Sigmoid colon (tissue), 6 donors: ENCODE measurements at regions not wholly inside any gene's neighbourhood (a gene's known extent, or its start where the extent isn't known, plus 50 kb on each side); places are given as distances from the start of the nearest gene placed in this dataset.

ENCODE experiments used
- DNase-seq: peaks from one replicate; pipeline ENCODE4 v3.0.0-alpha.2; 2019
- H3K27ac ChIP-seq, 4 donors: fragments of 200-600 bp; sonication (generic); one replicate each; pipeline ENCODE4 v1.5.1; 2016 to 2019; ENCODE audit warnings: mild to moderate bottlenecking in 1 of 4
- H3K27me3 ChIP-seq, 3 donors: fragments of 200-600 bp; sonication (generic); one replicate each; pipeline ENCODE4 v1.5.1; 2019; ENCODE audit warnings: mild to moderate bottlenecking in 1 of 3
- H3K36me3 ChIP-seq, 4 donors: fragments of 200-600 bp; sonication (generic); one replicate each; pipeline ENCODE4 v1.5.1; 2016 to 2019
- H3K4me1 ChIP-seq, 4 donors: fragments of 200-600 bp; sonication (generic); one replicate each; pipeline ENCODE4 v1.5.1; 2017 to 2019
- H3K4me3 ChIP-seq, 4 donors: fragments of 200-600 bp; sonication (generic); one replicate each; pipeline ENCODE4 v1.5.1; 2017 to 2019; ENCODE audit warnings: mild to moderate bottlenecking in 2 of 4, moderate library complexity in 1 of 4
- H3K9me3 ChIP-seq, 4 donors: fragments of 200-600 bp in 3 of 4; sonication (generic) in 3 of 4; one replicate each; pipeline versions ENCODE4 v1.5.1 to v1.6.1; 2013 to 2019
- CTCF ChIP-seq, 4 experiments: fragments of 450-650 bp in 3 of 4; fragments of 200-600 bp in 1 of 4; IDR thresholded peaks; one replicate each; pipeline ENCODE4 v1.5.1; 2016 to 2019; ENCODE audit warnings: antibody characterized with exemption in 4 of 4, mild to moderate bottlenecking in 3 of 4, moderate library complexity in 2 of 4
- EP300 ChIP-seq, 4 donors: sonication (generic); formaldehyde crosslinking; IDR thresholded peaks; one replicate each; pipeline ENCODE4 v1.6.1; 2017; ENCODE audit warnings: antibody characterized with exemption in 4 of 4
- POLR2A ChIP-seq, 2 donors: fragments of 450-650 bp; IDR thresholded peaks; one replicate each; pipeline ENCODE4 v1.6.1; 2016; ENCODE audit warnings: antibody characterized with exemption in 2 of 2, mild to moderate bottlenecking in 2 of 2, moderate library complexity in 2 of 2
- POLR2AphosphoS5 ChIP-seq, 4 donors: sonication (generic); formaldehyde crosslinking; IDR thresholded peaks; one replicate each; pipeline ENCODE4 v1.6.1; 2017; ENCODE audit warnings: antibody characterized with exemption in 4 of 4
- WGBS, 2 donors: extraction: QIAGEN DNeasy Blood & Tissue Kit; methylation state at CpG; one replicate each; pipeline ENCODE4 v1.1.7; 2013; 5-methylcytosine and 5-hydroxymethylcytosine counted together
- intact Hi-C: fragments of 100-400 bp; cut with DNase I; formaldehyde crosslinking; loops from one replicate; pipeline ENCODE4 v1.15.1; 2023
- small RNA-seq, 3 donors: library from RNA; depleted of rRNA; stranded (forward); fragments of <200 nt; gene quantifications; one replicate each; pipeline ENCODE3, GENCODE V24; 2016
- donor health status: healthy with polysubstance abuse.
- donor health status: healthy.

GRCh38 chr10:34869135-34869836 lies 54.2 kb upstream of the PARD3 start:
- H3K27me3 ChIP-seq, result no peaks in the 10 kb centered on the region
- intact Hi-C loops, result no loop called here
- TF ChIP-seq POLR2A (IDR thresholded peaks at IDR 0.05), result no peak
- no peak for TF ChIP-seq POLR2AphosphoS5 (IDR thresholded peaks at IDR 0.05)
- TF ChIP-seq EP300 (IDR thresholded peaks at IDR 0.05), result no peak
- no peak overlapping the region for H3K27ac ChIP-seq
- WGBS, 2 donors, result 63 to 66% methylated on average over 11 of the region's 11 CpGs
- no peaks in the 10 kb centered on the region for H3K9me3 ChIP-seq
- H3K4me3 ChIP-seq, result no peak overlapping the region
- DNase-seq, result no peak
- H3K36me3 ChIP-seq, result no peaks in the 10 kb centered on the region
- H3K4me1 ChIP-seq, result peaks cover 0 to 15% (median 12%) of the 10 kb centered on the region in 4 donors

GRCh38 chr10:34868589-34868988 lies 53.5 kb upstream of the PARD3 start:
- Histone ChIP-seq H3K27me3 (no peaks in the 10 kb centered on the region), H3K27ac (no peak overlapping the region), H3K36me3 (no peaks in the 10 kb centered on the region), H3K4me1 (peaks cover 0 to 19% (median 16%) of the 10 kb centered on the region in 4 donors), H3K9me3 (no peaks in the 10 kb centered on the region), H3K4me3 (no peak overlapping the region)
- intact Hi-C loops, result no loop called here
- 93 to 97% methylated on average over 6 of the region's 6 CpGs for WGBS, 2 donors
- TF ChIP-seq CTCF (IDR thresholded peaks at IDR 0.05) (no peak), POLR2A (IDR thresholded peaks at IDR 0.05) (no peak), POLR2AphosphoS5 (IDR thresholded peaks at IDR 0.05) (no peak), EP300 (IDR thresholded peaks at IDR 0.05) (no peak)
- no peak for DNase-seq

- H3K27ac ChIP-seq, result no peak overlapping the region
These were observed 51.8 kb upstream of the PARD3 start for GRCh38 chr10:34866848-34867247.

More at GRCh38 chr10:34866848-34867247, 51.8 kb upstream of the PARD3 start:
- WGBS, 2 donors, result 35 to 63% methylated on average over 3 of the region's 3 CpGs
- Histone ChIP-seq H3K4me1 (peaks cover 0 to 19% (median 18%) of the 10 kb centered on the region in 4 donors), H3K4me3 (no peak overlapping the region), H3K9me3 (no peaks in the 10 kb centered on the region), H3K27me3 (no peaks in the 10 kb centered on the region), H3K36me3 (no peaks in the 10 kb centered on the region)
- intact Hi-C loops, result no loop called here
- DNase-seq, result no peak
- TF ChIP-seq POLR2AphosphoS5 (IDR thresholded peaks at IDR 0.05), result no peak
- TF ChIP-seq CTCF (IDR thresholded peaks at IDR 0.05), result no peak
- TF ChIP-seq POLR2A (IDR thresholded peaks at IDR 0.05), result no peak
- TF ChIP-seq EP300 (IDR thresholded peaks at IDR 0.05), result no peak

Small RNAs in the stretch of these regions (small RNA-seq; reads per million reads assigned to genes)
- gene RNU6-193P (0 reads per million in 3 donors), gene RNU6-847P (0 reads per million in 3 donors), gene SS18L2P1 (0 reads per million in 3 donors)
